ENCODE measurements at regions not wholly inside any gene's neighbourhood (a gene's known extent, or its start where the extent isn't known, plus 50 kb on each side); places are given as distances from the start of the nearest gene placed in this dataset.
"Not testable (repeated sequence)": the region's sequence is repeated elsewhere in the genome, so short reads cannot be mapped to it uniquely, and the experiment has no call there.

- Histone ChIP-seq H3K27ac (ENCODE audit: low read depth, low read length) (no peak overlapping the region), H3K4me3 (ENCODE audit: low read depth in 1 of 5, low read length in 5 of 5) (no peak overlapping the region)
Measured at GRCh38 chr10:111319866-111320265, 243.0 kb downstream of the ADRA2A start.

GRCh38 chr10:111323389-111323966 lies 246.6 kb downstream of the ADRA2A start:
- Histone ChIP-seq H3K4me1 (ENCODE audit: control insufficient read depth in 5 of 5, insufficient read depth in 5 of 5, low read length in 5 of 5) (no peaks in the 10 kb centered on the region), H3K4me3 (ENCODE audit: low read depth in 1 of 5, low read length in 5 of 5) (no peak overlapping the region), H3K9ac (ENCODE audit: low read length in 5 of 5) (no peak overlapping the region)

More at GRCh38 chr10:111319866-111320265, 243.0 kb downstream of the ADRA2A start:
- H3K9me3 ChIP-seq (ENCODE audit: control insufficient read depth in 5 of 5, low read length in 5 of 5): no peaks in the 10 kb centered on the region
- no peak overlapping the region for H3K9ac ChIP-seq (ENCODE audit: low read length in 5 of 5)
- H3K27me3 ChIP-seq (ENCODE audit: control insufficient read depth in 5 of 5, insufficient read depth in 4 of 5, low read length in 5 of 5): no peaks in the 10 kb centered on the region
- no peaks in the 10 kb centered on the region for H3K36me3 ChIP-seq (ENCODE audit: control insufficient read depth in 5 of 5, insufficient read depth in 5 of 5, low read length in 5 of 5)
- H3K4me1 ChIP-seq (ENCODE audit: control insufficient read depth in 5 of 5, insufficient read depth in 5 of 5, low read length in 5 of 5): peaks cover 0 to 11% (median 5%) of the 10 kb centered on the region in 5 donors

DNA sequence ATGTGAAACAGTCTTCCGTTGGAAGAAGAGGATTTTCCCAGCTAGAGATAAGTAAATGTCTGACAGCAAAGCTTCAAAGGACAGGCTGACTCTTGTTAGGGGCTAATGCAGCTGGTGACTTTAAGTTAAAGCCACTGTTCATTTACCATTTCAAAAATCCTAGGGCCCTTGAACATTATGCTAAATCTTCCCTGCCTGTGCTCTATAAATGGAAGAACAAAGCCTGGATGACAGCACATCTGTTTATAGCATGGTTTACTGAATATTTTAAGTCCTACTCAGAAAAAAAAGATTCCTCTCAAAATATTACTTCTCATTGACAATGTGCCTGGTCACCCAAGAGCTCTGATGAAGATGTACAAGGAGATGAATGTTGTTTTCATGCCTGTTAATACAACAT lies 255.3 kb downstream of the ADRA2A start:
- H3K4me1 ChIP-seq (ENCODE audit: control insufficient read depth in 5 of 5, insufficient read depth in 5 of 5, low read length in 5 of 5); H3K36me3 ChIP-seq (ENCODE audit: control insufficient read depth in 5 of 5, insufficient read depth in 5 of 5, low read length in 5 of 5); H3K4me3 ChIP-seq (ENCODE audit: low read depth in 1 of 5, low read length in 5 of 5); H3K27me3 ChIP-seq (ENCODE audit: control insufficient read depth in 5 of 5, insufficient read depth in 4 of 5, low read length in 5 of 5); H3K27ac ChIP-seq (ENCODE audit: low read depth, low read length); H3K9me3 ChIP-seq (ENCODE audit: control insufficient read depth in 5 of 5, low read length in 5 of 5); H3K9ac ChIP-seq (ENCODE audit: low read length in 5 of 5): not testable (repeated sequence)

More at GRCh38 chr10:111323389-111323966, 246.6 kb downstream of the ADRA2A start:
- no peaks in the 10 kb centered on the region for H3K36me3 ChIP-seq (ENCODE audit: control insufficient read depth in 5 of 5, insufficient read depth in 5 of 5, low read length in 5 of 5)
- H3K9me3 ChIP-seq (ENCODE audit: control insufficient read depth in 5 of 5, low read length in 5 of 5): no peaks in the 10 kb centered on the region
- H3K27me3 ChIP-seq (ENCODE audit: control insufficient read depth in 5 of 5, insufficient read depth in 4 of 5, low read length in 5 of 5): no peaks in the 10 kb centered on the region
- H3K27ac ChIP-seq (ENCODE audit: low read depth, low read length): no peak overlapping the region

GRCh38 chr10:111335826-111336225 lies 259.0 kb downstream of the ADRA2A start:
- Histone ChIP-seq H3K9me3 (ENCODE audit: control insufficient read depth in 5 of 5, low read length in 5 of 5) (peaks cover 2 to 8% (median 6%) of the 10 kb centered on the region in 5 donors), H3K27me3 (ENCODE audit: control insufficient read depth in 5 of 5, insufficient read depth in 4 of 5, low read length in 5 of 5) (no peaks in the 10 kb centered on the region), H3K4me1 (ENCODE audit: control insufficient read depth in 5 of 5, insufficient read depth in 5 of 5, low read length in 5 of 5) (peaks cover 0 to 10% (median 0%) of the 10 kb centered on the region in 5 donors), H3K27ac (ENCODE audit: low read depth, low read length) (no peak overlapping the region), H3K9ac (ENCODE audit: low read length in 5 of 5) (no peak overlapping the region), H3K4me3 (ENCODE audit: low read depth in 1 of 5, low read length in 5 of 5) (no peak overlapping the region), H3K36me3 (ENCODE audit: control insufficient read depth in 5 of 5, insufficient read depth in 5 of 5, low read length in 5 of 5) (no peaks in the 10 kb centered on the region)

GRCh38 chr10:111338035-111338434 lies 261.2 kb downstream of the ADRA2A start:
- H3K9ac ChIP-seq (ENCODE audit: low read length in 5 of 5): no peak overlapping the region
- H3K4me1 ChIP-seq (ENCODE audit: control insufficient read depth in 5 of 5, insufficient read depth in 5 of 5, low read length in 5 of 5): peaks cover 0 to 10% (median 0%) of the 10 kb centered on the region in 5 donors
- no peaks in the 10 kb centered on the region for H3K27me3 ChIP-seq (ENCODE audit: control insufficient read depth in 5 of 5, insufficient read depth in 4 of 5, low read length in 5 of 5)
- peaks cover 3 to 10% (median 10%) of the 10 kb centered on the region in 5 donors for H3K9me3 ChIP-seq (ENCODE audit: control insufficient read depth in 5 of 5, low read length in 5 of 5)
- no peaks in the 10 kb centered on the region for H3K36me3 ChIP-seq (ENCODE audit: control insufficient read depth in 5 of 5, insufficient read depth in 5 of 5, low read length in 5 of 5)
- no peak overlapping the region for H3K4me3 ChIP-seq (ENCODE audit: low read depth in 1 of 5, low read length in 5 of 5)
- H3K27ac ChIP-seq (ENCODE audit: low read depth, low read length): no peak overlapping the region

GRCh38 chr10:111338805-111339204 lies 262.0 kb downstream of the ADRA2A start:
- Histone ChIP-seq H3K4me1 (ENCODE audit: control insufficient read depth in 5 of 5, insufficient read depth in 5 of 5, low read length in 5 of 5) (peaks cover 0 to 10% (median 0%) of the 10 kb centered on the region in 5 donors), H3K27ac (ENCODE audit: low read depth, low read length) (no peak overlapping the region), H3K4me3 (ENCODE audit: low read depth in 1 of 5, low read length in 5 of 5) (no peak overlapping the region), H3K36me3 (ENCODE audit: control insufficient read depth in 5 of 5, insufficient read depth in 5 of 5, low read length in 5 of 5) (no peaks in the 10 kb centered on the region), H3K27me3 (ENCODE audit: control insufficient read depth in 5 of 5, insufficient read depth in 4 of 5, low read length in 5 of 5) (no peaks in the 10 kb centered on the region), H3K9ac (ENCODE audit: low read length in 5 of 5) (no peak overlapping the region), H3K9me3 (ENCODE audit: control insufficient read depth in 5 of 5, low read length in 5 of 5) (peaks cover 0 to 10% (median 4%) of the 10 kb centered on the region in 5 donors)

GRCh38 chr10:111344804-111345203 lies 268.0 kb downstream of the ADRA2A start:
- Histone ChIP-seq H3K4me3 (ENCODE audit: low read depth in 1 of 5, low read length in 5 of 5) (no peak overlapping the region), H3K4me1 (ENCODE audit: control insufficient read depth in 5 of 5, insufficient read depth in 5 of 5, low read length in 5 of 5) (no peaks in the 10 kb centered on the region), H3K36me3 (ENCODE audit: control insufficient read depth in 5 of 5, insufficient read depth in 5 of 5, low read length in 5 of 5) (no peaks in the 10 kb centered on the region), H3K27me3 (ENCODE audit: control insufficient read depth in 5 of 5, insufficient read depth in 4 of 5, low read length in 5 of 5) (no peaks in the 10 kb centered on the region), H3K9ac (ENCODE audit: low read length in 5 of 5) (no peak overlapping the region), H3K27ac (ENCODE audit: low read depth, low read length) (no peak overlapping the region), H3K9me3 (ENCODE audit: control insufficient read depth in 5 of 5, low read length in 5 of 5) (peaks cover 0 to 10% (median 4%) of the 10 kb centered on the region in 5 donors)

DNA sequence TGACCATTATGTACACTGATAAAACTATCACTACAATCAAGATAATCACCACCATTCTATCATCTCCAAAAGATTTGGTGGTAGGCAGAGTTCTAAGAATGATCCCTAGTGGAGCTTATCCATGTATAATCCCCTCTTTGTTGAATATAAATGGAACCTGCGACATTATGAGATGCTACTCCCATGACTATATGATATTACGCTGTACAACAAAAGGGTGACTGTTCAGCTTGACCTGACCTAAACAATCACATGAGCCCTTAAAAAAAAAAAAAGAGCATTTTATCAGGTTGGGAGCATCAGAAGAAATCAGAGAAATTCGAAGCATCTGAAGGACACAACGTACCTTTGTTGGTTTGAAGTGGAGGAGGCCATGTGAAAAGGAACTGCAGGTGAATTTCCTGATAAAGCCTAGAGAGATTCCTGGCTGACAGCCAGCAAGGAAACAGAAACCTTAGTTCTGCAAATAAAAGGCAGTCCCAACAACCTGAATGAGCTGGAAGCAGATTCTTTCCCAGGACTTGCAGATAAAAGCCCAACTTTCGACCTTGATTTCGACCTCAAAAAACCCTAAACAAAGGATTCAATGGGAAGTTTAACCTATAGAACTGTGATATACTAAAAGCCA lies 270.7 kb downstream of the ADRA2A start:
- Histone ChIP-seq H3K9me3 (ENCODE audit: control insufficient read depth in 5 of 5, low read length in 5 of 5) (no peaks in the 10 kb centered on the region), H3K4me1 (ENCODE audit: control insufficient read depth in 5 of 5, insufficient read depth in 5 of 5, low read length in 5 of 5) (no peaks in the 10 kb centered on the region), H3K9ac (ENCODE audit: low read length in 5 of 5) (no peak overlapping the region), H3K27ac (ENCODE audit: low read depth, low read length) (no peak overlapping the region), H3K27me3 (ENCODE audit: control insufficient read depth in 5 of 5, insufficient read depth in 4 of 5, low read length in 5 of 5) (peaks cover 0 to 5% (median 0%) of the 10 kb centered on the region in 5 donors), H3K36me3 (ENCODE audit: control insufficient read depth in 5 of 5, insufficient read depth in 5 of 5, low read length in 5 of 5) (no peaks in the 10 kb centered on the region), H3K4me3 (ENCODE audit: low read depth in 1 of 5, low read length in 5 of 5) (no peak overlapping the region)

DNA sequence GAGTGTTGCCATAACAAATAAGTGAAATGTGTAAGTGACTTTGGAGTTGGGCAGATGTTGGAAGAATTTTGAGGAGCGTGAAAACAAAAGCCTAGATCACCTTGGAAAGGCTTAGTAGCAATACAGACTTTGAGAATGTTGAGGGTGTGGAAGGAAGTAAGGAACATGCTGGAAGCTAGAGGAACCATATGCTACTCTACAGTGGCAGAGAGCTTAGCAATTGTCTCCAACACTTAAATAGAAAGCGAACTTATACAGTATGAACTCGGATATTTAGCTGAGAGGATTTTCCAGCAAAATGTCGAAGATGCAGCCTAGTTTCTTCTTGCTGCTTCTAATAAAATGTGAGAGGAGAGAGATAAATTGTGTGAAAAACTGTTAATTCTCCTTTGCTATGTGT lies 271.2 kb downstream of the ADRA2A start:
- no peak overlapping the region for H3K9ac ChIP-seq (ENCODE audit: low read length in 5 of 5)
- H3K4me3 ChIP-seq (ENCODE audit: low read depth in 1 of 5, low read length in 5 of 5): no peak overlapping the region
- no peaks in the 10 kb centered on the region for H3K36me3 ChIP-seq (ENCODE audit: control insufficient read depth in 5 of 5, insufficient read depth in 5 of 5, low read length in 5 of 5)
- no peak overlapping the region for H3K27ac ChIP-seq (ENCODE audit: low read depth, low read length)
- no peaks in the 10 kb centered on the region for H3K9me3 ChIP-seq (ENCODE audit: control insufficient read depth in 5 of 5, low read length in 5 of 5)
- H3K4me1 ChIP-seq (ENCODE audit: control insufficient read depth in 5 of 5, insufficient read depth in 5 of 5, low read length in 5 of 5): no peaks in the 10 kb centered on the region
- H3K27me3 ChIP-seq (ENCODE audit: control insufficient read depth in 5 of 5, insufficient read depth in 4 of 5, low read length in 5 of 5): peaks cover 0 to 5% (median 0%) of the 10 kb centered on the region in 5 donors

DNA sequence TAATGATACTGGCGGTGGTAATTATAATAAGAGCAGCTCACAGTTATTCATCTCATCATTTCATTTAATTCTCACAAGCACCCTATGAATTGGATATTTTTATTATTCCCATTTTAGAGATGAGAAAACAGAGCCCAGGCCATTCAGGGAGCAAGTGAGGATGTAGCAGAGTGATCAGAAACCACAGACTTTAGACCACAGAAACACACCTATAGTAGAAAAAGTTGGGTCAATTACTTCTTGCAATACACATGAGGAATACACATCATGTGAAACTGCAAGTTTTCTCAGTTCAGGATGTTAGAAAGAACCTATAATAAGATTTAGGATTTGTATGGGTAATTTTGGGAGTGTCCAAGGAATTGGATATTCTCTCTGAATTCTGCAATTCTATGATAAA lies 278.0 kb downstream of the ADRA2A start:
- Histone ChIP-seq H3K36me3 (ENCODE audit: control insufficient read depth in 5 of 5, insufficient read depth in 5 of 5, low read length in 5 of 5) (no peaks in the 10 kb centered on the region), H3K9me3 (ENCODE audit: control insufficient read depth in 5 of 5, low read length in 5 of 5) (no peaks in the 10 kb centered on the region), H3K4me1 (ENCODE audit: control insufficient read depth in 5 of 5, insufficient read depth in 5 of 5, low read length in 5 of 5) (no peaks in the 10 kb centered on the region), H3K9ac (ENCODE audit: low read length in 5 of 5) (no peak overlapping the region), H3K27me3 (ENCODE audit: control insufficient read depth in 5 of 5, insufficient read depth in 4 of 5, low read length in 5 of 5) (peaks cover 0 to 5% (median 0%) of the 10 kb centered on the region in 5 donors), H3K4me3 (ENCODE audit: low read depth in 1 of 5, low read length in 5 of 5) (no peak overlapping the region), H3K27ac (ENCODE audit: low read depth, low read length) (no peak overlapping the region)

Measured in subcutaneous abdominal adipose tissue (tissue), 5 donors.